ENCODE measurements at regions not wholly inside any gene's neighbourhood (a gene's known extent, or its start where the extent isn't known, plus 50 kb on each side); places are given as distances from the start of the nearest gene placed in this dataset.

DNA sequence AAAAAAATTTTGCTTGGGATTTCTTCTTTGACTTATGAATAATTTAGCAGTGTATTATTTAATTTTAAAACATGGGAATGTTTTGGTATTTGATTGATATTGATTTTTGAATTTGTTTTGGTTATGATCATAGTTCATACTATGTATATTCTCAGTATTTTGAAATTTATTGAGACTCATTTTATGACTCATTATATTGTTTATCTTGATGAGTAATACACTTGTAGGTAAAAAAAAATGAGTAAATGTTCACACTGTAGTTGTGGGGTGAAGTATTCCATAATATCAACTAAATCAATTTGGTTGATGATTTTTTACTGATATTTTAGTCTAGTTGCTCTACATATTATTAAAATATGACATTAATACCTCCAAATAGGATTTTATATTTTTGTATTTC, 1142.2 kb downstream of the ADGRL3 start:
- Histone ChIP-seq H3K79me1 (ENCODE audit: insufficient read depth, low read depth, low read length, poor library complexity, severe bottlenecking) (no peaks in the 10 kb centered on the region), H3K23ac (ENCODE audit: insufficient read length, low read depth, low read length) (no peak overlapping the region), H2BK20ac (ENCODE audit: low read depth, low read length, poor library complexity, severe bottlenecking) (no peak overlapping the region), H3K56ac (ENCODE audit: insufficient read length, low read depth, low read length) (no peak overlapping the region), H3K27me3 (ENCODE audit: insufficient read depth, low read length) (no peaks in the 10 kb centered on the region), H4K91ac (ENCODE audit: insufficient read length, low read depth, low read length) (no peak overlapping the region), H4K20me1 (ENCODE audit: control insufficient read depth, insufficient read depth, insufficient read length) (no peaks in the 10 kb centered on the region), H3K4ac (ENCODE audit: low read depth, low read length) (no peak overlapping the region), H3K14ac (ENCODE audit: insufficient read depth, low read length) (no peak overlapping the region), H3K18ac (ENCODE audit: insufficient read length, low read depth, low read length) (no peak overlapping the region), H3K4me1 (ENCODE audit: insufficient read depth, low read length) (no peaks in the 10 kb centered on the region), H4K5ac (ENCODE audit: insufficient read length, low read depth, low read length) (no peak overlapping the region), H2AK5ac (ENCODE audit: insufficient read length, low read length) (no peak overlapping the region), H3T11ph (ENCODE audit: low read length) (no peak overlapping the region), H2BK15ac (ENCODE audit: low read depth, low read length) (no peak overlapping the region), H4K8ac (replicated peaks; ENCODE audit: insufficient read length, low read depth, low read length) (no peak overlapping the region), H3K27ac (ENCODE audit: insufficient read length, low read depth, low read length) (no peak overlapping the region), H3K4me2 (ENCODE audit: insufficient read depth, insufficient read length, low read length) (no peak overlapping the region), H3K9ac (ENCODE audit: extremely low read depth, insufficient read length, low read length) (no peak overlapping the region), H3K23me2 (ENCODE audit: insufficient read length, low read depth, low read length, poor library complexity, severe bottlenecking) (no peaks in the 10 kb centered on the region), H2BK5ac (ENCODE audit: insufficient read length, low read length) (no peak overlapping the region), H2AFZ (ENCODE audit: low read length) (no peak overlapping the region), H3K79me2 (ENCODE audit: insufficient read depth, low read length) (no peaks in the 10 kb centered on the region), H3K9me3 (ENCODE audit: control insufficient read depth, low read depth, low read length) (no peaks in the 10 kb centered on the region), H2BK12ac (ENCODE audit: insufficient read length, low read depth, low read length) (no peak overlapping the region), H2BK120ac (ENCODE audit: low read depth, low read length, poor library complexity, severe bottlenecking) (no peak overlapping the region)
- H3K4me1 Mint-ChIP-seq: peaks cover 0 to 5% of the 10 kb centered on the region in 2 experiments; a peak in 1 of 4 replicates
- no peaks in the 10 kb centered on the region for H3K27me3 Mint-ChIP-seq (ENCODE audit: low read depth)
- DNase-seq: no peak
- TF ChIP-seq, protein P1, sequence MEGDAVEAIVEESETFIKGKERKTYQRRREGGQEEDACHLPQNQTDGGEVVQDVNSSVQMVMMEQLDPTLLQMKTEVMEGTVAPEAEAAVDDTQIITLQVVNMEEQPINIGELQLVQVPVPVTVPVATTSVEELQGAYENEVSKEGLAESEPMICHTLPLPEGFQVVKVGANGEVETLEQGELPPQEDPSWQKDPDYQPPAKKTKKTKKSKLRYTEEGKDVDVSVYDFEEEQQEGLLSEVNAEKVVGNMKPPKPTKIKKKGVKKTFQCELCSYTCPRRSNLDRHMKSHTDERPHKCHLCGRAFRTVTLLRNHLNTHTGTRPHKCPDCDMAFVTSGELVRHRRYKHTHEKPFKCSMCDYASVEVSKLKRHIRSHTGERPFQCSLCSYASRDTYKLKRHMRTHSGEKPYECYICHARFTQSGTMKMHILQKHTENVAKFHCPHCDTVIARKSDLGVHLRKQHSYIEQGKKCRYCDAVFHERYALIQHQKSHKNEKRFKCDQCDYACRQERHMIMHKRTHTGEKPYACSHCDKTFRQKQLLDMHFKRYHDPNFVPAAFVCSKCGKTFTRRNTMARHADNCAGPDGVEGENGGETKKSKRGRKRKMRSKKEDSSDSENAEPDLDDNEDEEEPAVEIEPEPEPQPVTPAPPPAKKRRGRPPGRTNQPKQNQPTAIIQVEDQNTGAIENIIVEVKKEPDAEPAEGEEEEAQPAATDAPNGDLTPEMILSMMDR (conservative IDR thresholded peaks at IDR 0.05): no peak
- peaks cover 0 to 21% (median 6%) of the 10 kb centered on the region in 3 experiments; a peak in 4 of 7 replicates for H3K36me3 Mint-ChIP-seq (ENCODE audit: insufficient read depth in 1 of 3, low read depth in 3 of 3)
- no peak overlapping the region for H3K27ac Mint-ChIP-seq
- H3K9me3 Mint-ChIP-seq: peaks cover 9 to 16% of the 10 kb centered on the region in 2 experiments
- no peak overlapping the region for H3K4me3 Mint-ChIP-seq

Data from H9 (cell line).